ENCODE measurements at regions not wholly inside any gene's neighbourhood (a gene's known extent, or its start where the extent isn't known, plus 50 kb on each side); places are given as distances from the start of the nearest gene placed in this dataset.
A peak's percentile ranks its signal among the peaks of the same experiment; 100 is the strongest.

DNA sequence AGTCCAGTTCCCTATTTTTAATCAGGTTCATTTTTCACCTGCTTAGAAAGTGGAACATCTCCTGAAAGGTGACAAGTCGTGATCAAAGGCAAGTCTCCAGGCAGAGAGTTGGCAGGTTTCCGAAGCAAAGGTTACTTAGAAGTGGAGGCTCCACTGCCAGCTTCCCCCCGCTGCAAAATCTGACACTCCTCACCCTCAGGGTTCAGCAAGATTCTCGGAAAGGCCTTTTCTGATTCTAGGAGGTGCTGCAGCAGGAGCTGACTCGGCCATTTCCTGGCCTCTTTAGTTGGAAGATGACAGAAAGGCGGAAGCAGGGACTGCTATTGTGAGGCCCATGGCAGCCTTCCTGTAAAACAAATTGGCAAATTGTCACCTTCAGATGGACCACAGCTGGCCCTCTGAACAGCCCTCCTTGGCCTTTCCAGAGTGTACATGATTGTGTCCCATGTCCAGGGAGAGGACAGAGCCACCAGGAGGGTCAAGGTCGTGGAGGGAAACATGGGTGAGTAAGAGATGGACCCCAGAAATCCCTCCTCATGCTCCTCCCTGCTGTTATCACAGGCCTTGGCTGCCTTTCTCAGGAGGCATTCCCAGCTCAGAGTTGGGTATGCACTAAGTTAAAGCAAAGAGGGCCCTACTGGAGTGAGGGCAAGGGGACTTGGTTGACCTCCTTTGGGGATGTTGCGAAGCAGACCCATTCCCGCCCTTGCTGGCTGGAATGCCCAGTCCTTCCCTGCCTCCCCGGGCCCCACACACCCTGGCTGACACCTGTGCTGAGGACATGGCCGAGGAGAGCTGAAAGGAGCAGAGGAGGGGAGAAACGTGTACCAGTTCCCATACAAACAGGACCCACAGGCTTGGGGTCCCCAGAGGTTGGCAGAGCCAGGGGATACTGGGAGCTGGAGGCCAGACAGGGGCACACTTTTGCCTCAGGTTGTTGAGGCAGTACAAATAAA, 115.5 kb upstream of the IRF2BP2 start (continued):
- TF ChIP-seq, protein P1, sequence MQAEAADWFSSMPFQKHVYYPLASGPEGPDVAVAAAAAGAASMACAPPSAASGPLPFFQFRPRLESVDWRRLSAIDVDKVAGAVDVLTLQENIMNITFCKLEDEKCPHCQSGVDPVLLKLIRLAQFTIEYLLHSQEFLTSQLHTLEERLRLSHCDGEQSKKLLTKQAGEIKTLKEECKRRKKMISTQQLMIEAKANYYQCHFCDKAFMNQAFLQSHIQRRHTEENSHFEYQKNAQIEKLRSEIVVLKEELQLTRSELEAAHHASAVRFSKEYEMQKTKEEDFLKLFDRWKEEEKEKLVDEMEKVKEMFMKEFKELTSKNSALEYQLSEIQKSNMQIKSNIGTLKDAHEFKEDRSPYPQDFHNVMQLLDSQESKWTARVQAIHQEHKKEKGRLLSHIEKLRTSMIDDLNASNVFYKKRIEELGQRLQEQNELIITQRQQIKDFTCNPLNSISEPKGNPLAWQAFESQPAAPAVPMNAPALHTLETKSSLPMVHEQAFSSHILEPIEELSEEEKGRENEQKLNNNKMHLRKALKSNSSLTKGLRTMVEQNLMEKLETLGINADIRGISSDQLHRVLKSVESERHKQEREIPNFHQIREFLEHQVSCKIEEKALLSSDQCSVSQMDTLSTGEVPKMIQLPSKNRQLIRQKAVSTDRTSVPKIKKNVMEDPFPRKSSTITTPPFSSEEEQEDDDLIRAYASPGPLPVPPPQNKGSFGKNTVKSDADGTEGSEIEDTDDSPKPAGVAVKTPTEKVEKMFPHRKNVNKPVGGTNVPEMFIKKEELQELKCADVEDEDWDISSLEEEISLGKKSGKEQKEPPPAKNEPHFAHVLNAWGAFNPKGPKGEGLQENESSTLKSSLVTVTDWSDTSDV (CRISPR knock-in tag; IDR thresholded peaks at IDR 0.05) = no peak
- TF ChIP-seq SALL1 (CRISPR knock-in tag; IDR thresholded peaks at IDR 0.05) (no peak; the same call in 1 of the 2 replicates), SALL2 (CRISPR knock-in tag; IDR thresholded peaks at IDR 0.05) (no peak), ZNF318 (CRISPR knock-in tag; IDR thresholded peaks at IDR 0.05) (no peak), MED13 (CRISPR knock-in tag; IDR thresholded peaks at IDR 0.05) (no peak), ZBTB7B (CRISPR knock-in tag; IDR thresholded peaks at IDR 0.05) (no peak), TOPORS (CRISPR knock-in tag; IDR thresholded peaks at IDR 0.05) (no peak), FOSL2 (CRISPR knock-in tag; IDR thresholded peaks at IDR 0.05) (peak; percentile 63), TMF1 (CRISPR knock-in tag; IDR thresholded peaks at IDR 0.05; ENCODE audit: low read depth) (0 out of 2 replicates have a peak, but pooled peaks have one; percentile 30), U2AF2 (IDR thresholded peaks at IDR 0.05; ENCODE audit: low read depth, low read length) (no peak), SAP130 (CRISPR knock-in tag; IDR thresholded peaks at IDR 0.05; ENCODE audit: low read depth) (no peak; the same call in 1 of the 2 replicates), ZNF468 (CRISPR knock-in tag; IDR thresholded peaks at IDR 0.05) (no peak), HNRNPLL (IDR thresholded peaks at IDR 0.05; ENCODE audit: low read depth, low read length, poor library complexity, severe bottlenecking) (no peak), ATRX (CRISPR knock-in tag; IDR thresholded peaks at IDR 0.05; ENCODE audit: borderline replicate concordance) (no peak), AGO2 (optimal IDR thresholded peaks at IDR 0.05; ENCODE audit: low read depth, low read length) (peak; percentile 42), PLSCR1 (CRISPR knock-in tag; IDR thresholded peaks at IDR 0.05; ENCODE audit: borderline replicate concordance) (no peak), ZNF30 (CRISPR knock-in tag; IDR thresholded peaks at IDR 0.05) (0 out of 2 replicates have a peak, but pooled peaks have one; percentile 49)
